Stimulated activated CD4-positive, alpha-beta T cell treated with anti-CD3 and anti-CD28 coated beads, Interleukin-15, amount 100 ng/mL, for 24 hours (primary cell): ENCODE measurements at regions not wholly inside any gene's neighbourhood (a gene's known extent, or its start where the extent isn't known, plus 50 kb on each side); places are given as distances from the start of the nearest gene placed in this dataset.
"Not testable (repeated sequence)": the region's sequence is repeated elsewhere in the genome, so short reads cannot be mapped to it uniquely, and the experiment has no call there.

ENCODE experiments used
- DNase-seq: peaks from one replicate; pipeline ENCODE4 v3.0.0-alpha.2; 2020

- DNase-seq, result peak; percentile 85
These were observed 115.4 kb downstream of the LHX2 start for GRCh38 chr9:124126648-124127646.

GRCh38 chr9:124128568-124129166 lies 117.1 kb downstream of the LHX2 start:
- DNase-seq, result no peak

GRCh38 chr9:124130277-124131075 lies 118.9 kb downstream of the LHX2 start:
- no peak for DNase-seq

- not testable (repeated sequence) for DNase-seq
These were observed 120.0 kb downstream of the LHX2 start for GRCh38 chr9:124131518-124131917.

- DNase-seq, result no peak
These were observed 121.1 kb downstream of the LHX2 start for GRCh38 chr9:124132671-124133147.

GRCh38 chr9:124133727-124134126 lies 122.2 kb downstream of the LHX2 start:
- DNase-seq, result peak; percentile 45

- DNase-seq, result no peak
These were observed 123.0 kb downstream of the LHX2 start for GRCh38 chr9:124134526-124134925.

GRCh38 chr9:124135813-124136365 lies 121.9 kb upstream of the NEK6 start:
- no peak for DNase-seq

- no peak for DNase-seq
These were observed 120.5 kb upstream of the NEK6 start for GRCh38 chr9:124137009-124137943.

- no peak for DNase-seq
These were observed 119.8 kb upstream of the NEK6 start for GRCh38 chr9:124137944-124138335.

GRCh38 chr9:124139001-124139400 lies 118.7 kb upstream of the NEK6 start:
- DNase-seq, result no peak

GRCh38 chr9:124140941-124141568 lies 116.7 kb upstream of the NEK6 start:
- no peak for DNase-seq

GRCh38 chr9:124144561-124145123 lies 113.1 kb upstream of the NEK6 start:
- not testable (repeated sequence) for DNase-seq

GRCh38 chr9:124146031-124146561 lies 111.7 kb upstream of the NEK6 start:
- DNase-seq, result no peak

- no peak for DNase-seq
These were observed 107.8 kb upstream of the NEK6 start for GRCh38 chr9:124149992-124150391.

GRCh38 chr9:124163760-124164255 lies 93.9 kb upstream of the NEK6 start:
- no peak for DNase-seq

GRCh38 chr9:124164811-124165210 lies 92.9 kb upstream of the NEK6 start:
- no peak for DNase-seq

- no peak for DNase-seq
These were observed 83.3 kb upstream of the NEK6 start for GRCh38 chr9:124174433-124174832.

- DNase-seq, result not testable (repeated sequence)
These were observed 80.2 kb upstream of the NEK6 start for GRCh38 chr9:124177522-124177921.
